ENCODE measurements at regions not wholly inside any gene's neighbourhood (a gene's known extent, or its start where the extent isn't known, plus 50 kb on each side); places are given as distances from the start of the nearest gene placed in this dataset.
"Not testable (repeated sequence)": the region's sequence is repeated elsewhere in the genome, so short reads cannot be mapped to it uniquely, and the experiment has no call there.

GRCh38 chr21:35521293-35521692 lies 472.2 kb upstream of the RUNX1 start:
- Histone ChIP-seq H3K4me1 (no peaks in the 10 kb centered on the region), H3K27me3 (no peaks in the 10 kb centered on the region), H3K4me3 (no peak overlapping the region), H3K27ac (no peak overlapping the region), H3K36me3 (no peaks in the 10 kb centered on the region), H3K9me3 (no peaks in the 10 kb centered on the region)
- DNase-seq (no peak), ATAC-seq (no peak)
- intact Hi-C loops (cut with DNase I) = no loop called here
- no peak for TF ChIP-seq CTCF (IDR thresholded peaks at IDR 0.05)

GRCh38 chr21:35520856-35521255 lies 471.8 kb upstream of the RUNX1 start:
- no peaks in the 10 kb centered on the region for H3K36me3 ChIP-seq
- no peaks in the 10 kb centered on the region for H3K27me3 ChIP-seq
- ATAC-seq = no peak
- DNase-seq = no peak
- H3K4me1 ChIP-seq = no peaks in the 10 kb centered on the region
- intact Hi-C loops (cut with DNase I) = no loop called here
- TF ChIP-seq CTCF (IDR thresholded peaks at IDR 0.05) = no peak
- H3K4me3 ChIP-seq = no peak overlapping the region
- no peaks in the 10 kb centered on the region for H3K9me3 ChIP-seq
- no peak overlapping the region for H3K27ac ChIP-seq

GRCh38 chr21:35520302-35520701 lies 471.2 kb upstream of the RUNX1 start:
- no peaks in the 10 kb centered on the region for H3K4me1 ChIP-seq
- intact Hi-C loops (cut with DNase I) = no loop called here
- TF ChIP-seq CTCF (IDR thresholded peaks at IDR 0.05) = no peak
- H3K27me3 ChIP-seq = no peaks in the 10 kb centered on the region
- no peak overlapping the region for H3K27ac ChIP-seq
- no peak overlapping the region for H3K4me3 ChIP-seq
- no peaks in the 10 kb centered on the region for H3K36me3 ChIP-seq
- DNase-seq (no peak), ATAC-seq (no peak)
- no peaks in the 10 kb centered on the region for H3K9me3 ChIP-seq

- no peaks in the 10 kb centered on the region for H3K27me3 ChIP-seq
- TF ChIP-seq CTCF (IDR thresholded peaks at IDR 0.05) = no peak
- DNase-seq (no peak), ATAC-seq (no peak)
- no peak overlapping the region for H3K27ac ChIP-seq
- no peak overlapping the region for H3K4me3 ChIP-seq
- intact Hi-C loops (cut with DNase I) = no loop called here
- H3K36me3 ChIP-seq = no peaks in the 10 kb centered on the region
- no peaks in the 10 kb centered on the region for H3K9me3 ChIP-seq
- H3K4me1 ChIP-seq = no peaks in the 10 kb centered on the region
These were observed 468.8 kb upstream of the RUNX1 start for GRCh38 chr21:35517865-35518264.

GRCh38 chr21:35516292-35516691 lies 467.2 kb upstream of the RUNX1 start:
- intact Hi-C loops (cut with DNase I); H3K4me3 ChIP-seq; ATAC-seq; DNase-seq; H3K9me3 ChIP-seq; H3K27me3 ChIP-seq; H3K4me1 ChIP-seq; H3K27ac ChIP-seq; H3K36me3 ChIP-seq: not testable (repeated sequence)

GRCh38 chr21:35512346-35512745 lies 463.2 kb upstream of the RUNX1 start:
- Histone ChIP-seq H3K4me3 (no peak overlapping the region), H3K9me3 (no peaks in the 10 kb centered on the region), H3K27ac (no peak overlapping the region), H3K4me1 (no peaks in the 10 kb centered on the region), H3K27me3 (no peaks in the 10 kb centered on the region), H3K36me3 (no peaks in the 10 kb centered on the region)
- no peak for TF ChIP-seq CTCF (IDR thresholded peaks at IDR 0.05)
- intact Hi-C loops (cut with DNase I) = no loop called here
- no peak for ATAC-seq
- no peak for DNase-seq

Measured in upper lobe of right lung (tissue), 1 donor.